HG03039 (cell line): ENCODE measurements at regions not wholly inside any gene's neighbourhood (a gene's known extent, or its start where the extent isn't known, plus 50 kb on each side); places are given as distances from the start of the nearest gene placed in this dataset.
"Not testable (repeated sequence)": the region's sequence is repeated elsewhere in the genome, so short reads cannot be mapped to it uniquely, and the experiment has no call there.

Experiments
- ATAC-seq: cut with Tn5 transposase; IDR thresholded peaks from one replicate; pipeline ENCODE4 v1.9.1; 2021; ENCODE audit warnings: mild to moderate bottlenecking, moderate library complexity; ENCODE audit not compliant: unreplicated experiment

DNA sequence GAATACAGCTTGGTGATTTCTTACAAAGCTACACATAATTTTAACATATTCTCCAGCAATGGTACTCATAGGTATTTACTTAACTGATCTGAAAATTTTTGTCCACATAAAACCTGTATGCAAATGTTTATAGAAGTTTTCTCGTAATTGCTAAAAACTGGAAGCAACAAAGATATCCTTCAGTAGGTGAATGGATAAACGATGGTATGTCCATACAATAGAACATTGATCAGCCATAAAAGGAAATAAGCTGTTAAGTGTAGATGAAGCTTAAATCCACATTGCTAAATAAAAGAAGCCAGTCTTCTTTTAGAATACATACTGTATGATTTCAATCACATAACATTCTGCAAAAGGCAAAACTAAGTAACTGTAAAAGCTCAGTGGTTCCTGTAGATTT lies 224.8 kb upstream of the DPYD start:
- ATAC-seq = no peak

DNA sequence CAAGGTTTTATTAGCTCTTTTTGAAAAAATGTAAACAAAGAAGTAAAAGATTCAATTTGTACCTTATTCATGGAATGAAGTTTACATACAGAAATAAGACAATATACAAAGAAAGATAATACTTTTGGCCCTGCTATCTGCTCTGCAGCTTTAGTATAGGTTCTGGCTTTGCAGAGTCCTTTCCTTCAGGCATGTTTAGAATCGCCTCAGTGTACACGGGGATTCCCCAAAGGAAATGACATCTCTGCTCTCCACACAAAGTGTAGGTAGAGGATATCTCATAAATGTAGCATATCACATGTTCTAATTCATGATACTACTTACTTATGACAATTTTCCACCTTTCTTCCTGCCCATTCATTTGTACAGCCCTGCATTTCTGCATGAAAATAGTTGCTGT lies 222.6 kb upstream of the DPYD start:
- ATAC-seq = no peak

DNA sequence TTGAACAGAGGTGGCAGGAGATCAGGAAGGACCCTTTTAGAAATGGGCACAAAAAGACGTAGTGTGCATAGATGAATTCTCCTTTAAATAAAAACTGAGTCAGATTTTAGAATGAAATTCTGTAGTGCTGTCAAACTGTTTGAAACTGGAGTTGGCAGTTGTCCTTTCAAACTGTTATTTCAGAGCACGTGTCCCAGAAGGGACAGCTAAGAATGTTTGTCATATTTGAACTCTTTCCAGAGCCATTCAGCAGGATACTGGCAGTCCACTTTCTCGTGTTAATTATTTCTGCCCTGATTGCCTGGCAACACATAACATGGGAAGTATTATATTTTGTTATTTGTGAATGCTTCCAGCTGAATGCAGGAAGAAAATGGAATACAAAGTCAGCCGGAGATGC lies 212.3 kb upstream of the DPYD start:
- ATAC-seq = no peak

DNA sequence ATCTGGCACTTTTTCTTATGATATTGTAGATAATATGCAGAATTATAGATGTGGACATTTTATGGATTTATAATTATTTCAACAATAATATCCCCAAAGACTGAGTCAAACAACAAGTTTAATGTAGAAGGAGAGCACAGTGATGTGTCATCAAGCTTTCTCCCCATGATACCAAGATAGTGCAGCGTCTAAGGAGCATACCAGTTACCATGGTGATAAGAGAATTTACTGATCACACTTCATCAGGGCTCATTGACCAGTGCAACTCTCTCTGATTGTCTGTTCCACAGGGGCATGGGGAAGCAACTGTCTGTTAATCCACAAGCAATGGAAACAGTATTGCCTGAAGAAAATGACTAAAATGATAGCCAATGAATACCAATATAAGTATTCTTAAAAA lies 209.6 kb upstream of the DPYD start:
- ATAC-seq = no peak

DNA sequence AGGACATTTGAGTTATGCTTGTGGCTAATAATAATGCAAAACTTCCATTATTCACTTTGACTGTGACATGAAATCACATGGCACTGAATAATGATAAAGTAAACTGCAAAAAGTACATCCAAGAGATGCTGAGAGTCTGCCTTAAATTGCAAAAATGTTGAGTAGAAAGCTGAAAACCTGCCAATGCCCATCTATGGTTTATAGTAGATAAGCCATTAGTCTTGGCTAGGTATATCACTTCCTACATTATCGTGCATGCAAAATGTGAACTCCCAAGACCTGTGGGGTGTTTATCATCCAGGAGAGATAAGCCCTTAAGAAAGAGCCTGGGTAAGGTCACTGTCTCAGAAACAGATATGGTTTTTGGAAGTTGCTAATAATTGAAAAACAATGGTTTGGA lies 208.7 kb upstream of the DPYD start:
- ATAC-seq = no peak

DNA sequence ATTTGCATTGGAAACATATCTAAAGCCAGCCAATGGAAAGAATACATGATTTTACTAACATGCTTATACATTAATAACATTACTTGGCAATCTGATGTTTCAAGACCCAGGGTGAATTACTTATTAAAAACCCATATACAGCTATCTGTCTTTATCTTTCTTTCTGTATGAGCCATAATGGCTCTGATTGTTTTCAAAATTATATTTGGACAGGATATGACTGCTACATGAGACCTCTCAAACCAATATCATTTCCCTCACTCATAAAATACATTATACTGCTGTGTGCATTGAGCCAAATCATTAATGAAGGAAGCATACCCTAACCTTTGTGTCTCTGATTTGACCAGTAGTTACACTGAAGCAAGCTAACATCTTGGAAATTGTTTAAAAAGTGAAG lies 205.9 kb upstream of the DPYD start:
- ATAC-seq = no peak

DNA sequence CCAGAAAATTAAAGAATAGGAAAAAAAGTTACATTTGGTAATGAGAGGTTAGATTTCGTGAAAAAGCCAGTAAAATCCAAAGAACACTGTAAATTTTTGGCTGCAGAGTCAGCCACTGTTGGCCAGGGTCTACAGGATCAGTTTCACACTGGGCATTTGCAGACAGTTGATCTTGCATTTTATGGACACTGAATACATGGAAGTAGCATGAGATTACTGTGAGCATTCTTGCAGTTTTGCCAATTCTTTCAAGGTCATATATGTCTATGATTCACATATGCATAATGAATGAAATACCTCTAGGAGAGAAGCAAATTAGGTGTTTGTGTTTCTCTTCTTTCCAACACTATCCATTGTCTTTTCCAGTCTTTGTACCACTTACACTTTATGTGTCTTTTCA lies 200.8 kb upstream of the DPYD start:
- ATAC-seq = no peak

DNA sequence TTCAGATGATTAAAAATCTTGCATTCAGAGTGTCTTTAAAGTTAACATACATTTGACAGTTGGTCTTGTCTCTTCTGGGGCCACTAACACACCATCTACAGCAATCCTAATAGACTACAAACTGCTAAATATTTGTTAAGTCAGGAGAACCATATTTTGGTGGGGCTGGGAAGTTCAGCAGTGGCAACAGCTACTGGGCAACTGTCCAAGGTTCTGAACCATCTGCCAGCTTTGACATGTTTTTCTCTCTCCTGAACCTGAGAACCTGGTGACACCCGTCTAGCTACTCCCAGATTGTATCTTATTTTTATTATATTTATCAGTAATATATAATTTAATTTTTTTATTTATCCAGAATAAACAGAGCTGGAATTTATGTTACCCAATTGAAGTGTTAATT lies 199.0 kb upstream of the DPYD start:
- no peak for ATAC-seq

DNA sequence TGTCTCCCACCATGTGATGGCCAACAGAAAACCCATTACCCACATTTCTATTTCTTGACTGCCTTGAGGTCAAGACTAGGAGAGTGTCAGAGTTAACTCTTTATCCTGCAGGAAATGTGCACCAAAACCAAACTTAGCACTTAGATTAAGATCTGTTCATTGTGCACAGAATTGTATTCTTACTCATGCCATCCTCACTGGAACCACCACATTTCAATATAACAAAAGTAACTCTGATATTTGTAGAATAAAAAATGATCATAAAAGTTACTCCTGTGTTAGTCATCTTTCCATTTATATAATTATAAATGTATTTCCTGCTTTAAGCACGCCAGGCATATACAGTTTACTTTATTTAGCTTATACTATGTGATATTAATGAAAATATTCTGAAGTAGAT lies 193.0 kb upstream of the DPYD start:
- no peak for ATAC-seq

DNA sequence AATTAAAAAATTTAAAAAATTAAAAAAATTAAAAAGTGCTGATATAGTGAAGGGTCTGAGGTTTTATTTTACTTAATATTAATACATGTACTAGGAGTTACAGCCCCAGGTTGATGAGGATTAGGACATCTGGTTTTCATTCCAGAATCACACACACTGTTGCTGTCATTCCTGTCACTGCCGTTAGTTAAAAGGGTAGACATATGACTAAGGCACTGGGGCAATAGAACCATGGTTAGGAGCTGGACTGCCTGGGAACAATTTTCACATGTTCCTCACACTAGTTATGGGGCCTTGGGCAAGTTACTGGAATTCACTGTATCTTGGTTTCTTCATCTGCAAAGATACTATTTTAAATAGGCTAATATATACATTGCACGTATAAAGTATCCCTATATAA lies 191.8 kb upstream of the DPYD start:
- ATAC-seq = no peak

DNA sequence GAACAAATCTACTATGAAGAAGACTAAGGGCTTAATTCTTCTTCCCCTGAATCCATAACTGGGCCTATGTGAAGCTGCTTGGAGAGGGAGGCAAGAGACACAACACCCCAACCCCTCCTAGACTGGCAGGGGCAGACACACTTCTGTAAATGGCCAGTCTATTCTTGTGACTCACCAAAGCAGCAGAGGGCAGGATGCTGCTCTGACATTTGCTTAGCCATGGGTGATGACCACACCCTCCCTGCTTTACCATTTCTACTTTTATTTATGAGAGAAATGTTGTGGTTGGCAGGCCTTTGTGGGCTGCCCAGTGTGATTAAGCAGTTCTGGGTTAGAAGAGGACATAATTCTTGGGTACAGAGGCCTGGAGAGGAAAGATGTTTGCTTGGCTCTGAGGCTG lies 189.8 kb upstream of the DPYD start:
- no peak for ATAC-seq

DNA sequence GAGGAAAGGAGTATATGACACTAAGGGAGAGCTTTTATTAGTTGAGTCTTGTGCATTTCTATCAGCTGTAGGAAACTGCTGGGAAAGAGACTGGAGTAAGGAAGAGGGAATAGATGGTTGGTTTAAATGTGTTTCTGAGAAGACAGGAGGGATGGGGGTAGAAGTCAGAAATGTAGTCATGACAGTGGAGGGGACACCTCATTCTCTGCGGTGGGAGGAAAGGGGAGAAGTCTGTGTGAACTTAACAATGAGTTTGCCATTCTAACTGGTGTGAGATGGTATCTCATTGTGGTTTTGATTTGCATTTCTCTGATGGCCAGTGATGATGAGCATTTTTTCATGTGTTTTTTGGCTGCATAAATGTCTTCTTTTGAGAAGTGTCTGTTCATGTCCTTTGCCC lies 187.5 kb upstream of the DPYD start:
- ATAC-seq = not testable (repeated sequence)

DNA sequence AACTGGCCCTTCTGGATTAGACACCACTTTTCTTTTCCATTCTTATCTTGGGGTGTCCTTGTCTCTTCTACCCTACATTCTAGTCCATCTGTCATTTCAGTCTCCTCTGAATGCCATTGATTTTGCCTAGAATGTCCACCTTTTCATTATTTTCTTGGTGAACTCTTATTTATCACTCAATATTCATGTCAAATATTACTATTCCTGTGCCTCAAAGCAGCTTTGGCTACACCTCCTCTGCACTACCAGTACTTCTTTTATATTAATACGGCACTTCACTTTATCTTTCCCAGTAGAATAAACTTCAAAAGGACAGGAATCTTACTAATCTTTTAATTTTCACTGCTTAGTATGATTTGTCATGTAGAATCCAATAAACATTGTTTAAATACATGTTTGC lies 186.4 kb upstream of the DPYD start:
- no peak for ATAC-seq

DNA sequence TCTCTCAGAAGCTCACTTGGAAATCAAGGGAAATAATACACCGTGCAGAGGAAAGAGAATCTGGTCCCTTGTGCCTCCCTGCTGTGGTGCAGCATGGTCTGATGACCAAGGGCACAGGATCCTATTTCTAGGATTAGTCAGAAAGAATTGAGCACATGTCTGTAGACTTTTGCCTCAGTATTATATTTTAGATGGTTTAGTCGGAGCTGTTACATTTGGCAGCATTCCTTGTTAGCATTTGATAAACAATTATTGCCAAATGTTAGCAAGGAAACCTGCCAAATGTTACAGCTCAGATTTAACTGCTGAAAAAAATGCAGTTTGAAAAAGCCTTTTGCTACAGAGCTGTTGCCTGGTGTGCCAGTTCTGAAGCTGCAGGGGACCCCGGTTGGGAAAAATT lies 183.5 kb upstream of the DPYD start:
- no peak for ATAC-seq

DNA sequence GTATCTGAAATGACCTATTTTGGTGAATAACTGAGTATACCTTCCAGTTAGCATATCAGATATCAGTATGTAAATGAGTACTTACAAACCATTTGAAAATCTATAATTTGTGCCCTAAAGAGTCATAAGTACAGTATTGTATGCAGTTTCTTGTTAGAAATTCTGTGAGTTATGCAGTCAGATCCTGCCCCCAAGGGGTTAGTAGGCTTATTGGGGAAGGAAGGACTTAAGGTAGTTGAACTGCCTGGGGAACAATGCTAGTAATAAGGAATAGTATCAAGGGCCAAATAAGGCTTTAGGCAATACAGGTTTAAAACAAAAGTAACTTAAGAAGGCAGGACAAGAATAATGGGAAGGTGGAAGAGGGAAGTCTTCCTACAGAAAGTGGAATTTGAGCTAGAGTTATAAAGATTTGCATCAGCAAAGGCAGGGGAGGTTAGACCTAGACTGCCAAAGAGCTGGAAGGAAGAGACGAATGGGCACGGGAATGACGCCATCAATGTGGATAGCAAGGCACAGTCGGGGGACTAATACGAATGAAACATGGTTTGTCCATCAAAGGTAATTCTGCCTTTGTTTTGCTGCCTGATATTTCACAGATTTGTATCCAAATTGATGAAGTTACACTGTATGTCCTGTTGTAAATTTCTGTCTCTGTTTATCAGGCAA lies 182.9 kb upstream of the DPYD start:
- ATAC-seq = no peak

DNA sequence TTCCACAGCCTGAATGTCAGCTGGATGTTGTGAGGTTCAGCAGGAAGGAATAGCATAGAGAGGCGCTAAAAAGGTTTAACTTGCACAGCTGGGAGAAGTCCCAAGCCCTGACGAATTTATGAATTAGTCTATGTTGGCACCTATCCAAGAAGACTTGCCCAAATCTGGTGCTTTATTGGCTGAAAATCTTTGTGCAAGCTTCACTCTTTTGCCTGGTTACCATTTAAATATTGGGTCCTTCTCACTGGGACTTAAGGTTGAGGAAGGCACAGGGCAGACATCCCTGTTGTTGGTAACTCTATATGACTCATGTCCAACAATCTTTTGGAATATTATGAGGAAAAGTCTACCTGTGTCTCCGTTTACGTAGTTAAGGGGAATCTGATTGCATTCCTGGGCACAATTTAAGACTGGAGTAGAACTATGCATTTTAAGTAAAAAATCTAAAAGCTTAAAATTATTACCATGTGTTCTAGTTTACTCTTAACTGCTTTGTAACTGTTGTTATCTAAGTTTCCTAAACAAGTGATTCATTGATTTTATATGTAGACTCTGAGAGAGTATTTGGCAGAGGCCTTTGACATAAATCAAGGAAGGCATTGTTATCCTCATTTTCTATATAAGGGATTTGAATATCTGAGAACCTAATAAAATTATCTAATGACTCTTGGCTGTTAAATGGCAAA lies 181.7 kb upstream of the DPYD start:
- ATAC-seq = no peak

DNA sequence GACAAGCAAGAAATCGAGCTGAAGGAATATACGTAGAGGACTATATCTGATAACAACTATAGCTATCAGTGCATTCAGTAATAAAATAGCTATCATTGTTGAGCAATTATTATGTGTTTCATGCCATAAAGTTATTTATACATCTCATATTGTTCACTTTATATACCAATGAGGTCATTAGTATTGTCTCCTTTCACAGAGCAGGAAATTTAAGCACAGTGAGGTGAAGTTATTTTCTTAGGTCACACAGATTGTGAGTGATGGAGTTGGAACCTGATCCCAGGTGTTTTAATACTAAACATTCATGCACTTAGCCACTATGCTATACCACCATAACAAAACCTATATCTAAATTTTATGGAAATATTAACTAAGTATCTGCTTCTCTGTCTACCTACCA lies 180.5 kb upstream of the DPYD start:
- ATAC-seq = no peak

DNA sequence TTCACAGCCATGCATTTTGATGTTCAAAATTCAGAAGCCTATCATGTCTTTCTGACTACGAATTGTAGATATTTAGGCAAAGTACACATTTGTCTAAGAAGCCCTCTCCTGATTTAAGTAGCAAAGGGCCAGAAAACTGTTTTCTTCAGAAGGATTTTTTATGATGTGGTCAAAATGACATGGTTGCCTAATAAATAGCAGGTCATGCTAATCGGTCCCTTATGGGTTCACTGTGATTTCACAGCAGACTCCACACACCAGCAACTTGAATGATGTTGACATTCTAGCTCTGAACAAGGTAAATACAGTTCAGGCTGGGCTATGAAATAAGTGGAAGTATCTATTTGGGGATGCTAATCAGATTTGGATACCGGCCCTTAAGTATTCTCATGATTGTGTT lies 178.7 kb upstream of the DPYD start:
- no peak for ATAC-seq

DNA sequence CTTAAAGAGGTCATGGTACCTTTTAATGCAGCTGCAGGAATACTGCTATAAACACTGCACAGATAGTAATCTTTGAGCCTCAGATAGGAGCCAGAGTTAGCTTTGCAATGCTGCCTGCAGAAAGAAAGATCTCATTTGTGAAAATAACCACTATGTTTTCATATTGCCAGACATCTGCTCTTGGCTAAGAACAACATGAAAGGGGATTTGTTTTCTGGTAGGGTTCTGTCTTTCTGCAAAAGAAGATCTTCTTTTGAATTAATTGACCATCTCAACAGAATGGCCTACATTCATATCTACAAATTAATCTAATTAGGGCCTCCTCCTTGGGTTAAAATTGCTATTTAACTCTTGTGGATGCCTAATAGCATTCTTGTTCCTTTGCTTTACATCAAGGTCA lies 177.6 kb upstream of the DPYD start:
- ATAC-seq = no peak

DNA sequence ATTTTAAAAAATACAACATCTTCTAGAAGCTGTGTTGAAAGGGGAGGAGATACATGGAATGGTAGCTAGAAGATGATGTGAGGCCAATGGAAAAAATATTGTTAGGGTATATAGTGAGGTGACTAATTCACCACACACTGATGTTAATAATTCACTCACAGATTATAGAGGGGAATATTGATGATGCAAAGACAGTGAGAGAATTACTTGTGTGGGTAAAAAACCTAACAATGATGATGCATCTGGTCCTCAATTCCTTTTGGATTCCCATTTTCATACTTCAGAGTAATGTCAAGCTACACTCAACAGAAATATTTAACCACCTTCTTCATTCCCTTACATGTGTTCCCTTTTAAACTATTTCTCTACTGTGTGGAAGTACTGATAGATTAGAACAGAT lies 169.5 kb upstream of the DPYD start:
- ATAC-seq = no peak

DNA sequence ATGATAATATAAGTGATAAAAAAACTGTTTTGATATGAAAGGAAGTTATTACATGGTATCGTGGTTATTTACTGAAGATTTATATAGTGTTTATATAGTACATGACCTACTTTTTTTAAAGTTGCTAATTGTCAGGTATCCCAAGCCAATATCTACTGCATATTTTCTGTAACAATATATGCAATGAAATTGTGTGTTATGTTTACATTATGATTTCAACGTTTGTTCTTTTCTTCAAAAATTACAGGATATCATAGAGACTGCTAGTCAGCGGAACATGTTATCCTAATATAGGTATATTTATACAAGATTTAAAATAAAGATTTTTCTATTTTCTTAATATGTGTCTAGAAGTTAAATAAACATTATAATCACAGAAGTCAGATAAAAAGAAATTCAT lies 167.5 kb upstream of the DPYD start:
- ATAC-seq = no peak

DNA sequence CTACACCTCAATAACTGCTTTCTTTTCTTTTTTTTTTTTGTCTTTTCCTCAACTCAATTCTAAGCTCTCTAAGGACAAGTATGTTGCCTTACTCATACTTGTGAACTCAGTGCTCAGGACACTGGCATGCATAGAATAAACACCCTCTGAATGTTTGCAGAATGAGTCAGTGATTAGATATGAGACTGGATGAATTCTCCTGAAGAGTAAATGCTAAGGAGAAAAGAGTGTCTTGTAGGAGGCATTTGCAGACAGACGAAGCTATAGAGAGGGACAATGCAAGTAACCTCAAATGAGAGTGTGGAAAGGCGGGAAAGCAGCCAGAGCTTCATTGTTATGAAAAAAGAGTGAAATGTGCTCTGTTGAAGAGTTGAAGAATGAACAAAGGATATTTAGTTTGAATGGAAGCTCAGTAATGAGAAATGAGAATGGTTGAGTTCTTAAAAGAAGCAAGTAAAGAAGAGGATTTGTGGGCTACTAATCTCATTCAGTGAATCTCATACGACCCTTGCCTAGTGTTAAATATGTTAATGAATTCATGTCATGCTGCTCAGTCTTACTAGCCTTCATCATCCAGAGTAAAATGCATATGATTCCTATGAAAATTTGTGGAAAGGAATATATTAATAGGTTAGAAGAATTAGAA lies 166.1 kb upstream of the DPYD start:
- no peak for ATAC-seq

DNA sequence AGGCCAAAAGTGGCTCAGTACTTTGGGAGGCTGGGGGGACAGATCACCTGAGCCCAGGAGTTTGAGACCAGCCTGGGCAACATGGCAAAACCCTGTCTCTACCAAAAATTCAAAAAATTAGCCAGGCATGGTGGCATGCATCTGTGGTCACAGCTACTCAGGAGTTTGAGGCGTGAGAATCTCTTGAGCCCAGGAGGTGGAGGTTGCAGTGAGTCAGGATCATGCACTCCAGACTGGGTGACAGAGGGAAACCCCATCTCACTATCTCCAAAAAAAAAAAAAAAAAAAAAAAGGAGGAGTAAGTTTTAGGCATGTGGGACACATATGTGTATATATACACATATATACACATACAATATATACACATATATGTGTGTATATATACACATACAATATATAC lies 165.3 kb upstream of the DPYD start:
- no peak for ATAC-seq
